OCI-LY1 (cell line): ENCODE measurements at regions not wholly inside any gene's neighbourhood (a gene's known extent, or its start where the extent isn't known, plus 50 kb on each side); places are given as distances from the start of the nearest gene placed in this dataset.

Experiments
- H2AFZ ChIP-seq: fragments of 200-600 bp; sonication (generic), shearing (Covaris generic); 2 replicates; pipeline ENCODE4 v1.6.0; 2014; ENCODE audit warnings: antibody characterized with exemption, mild to moderate bottlenecking, low read length
- H3F3A ChIP-seq: fragments of 200-600 bp; sonication (generic), shearing (Covaris generic); 2 replicates; pipeline ENCODE4 v1.6.0; 2014; ENCODE audit warnings: mild to moderate bottlenecking, antibody characterized with exemption, low read length, moderate library complexity; ENCODE audit not compliant: insufficient read depth
- H3K27ac ChIP-seq: fragments of 200-600 bp; sonication (generic); 2 replicates; pipeline ENCODE4 v1.5.1; 2014; ENCODE audit warnings: low read length, mixed run types, mild to moderate bottlenecking, low read depth; ENCODE audit not compliant: poor library complexity, severe bottlenecking
- H3K27me3 ChIP-seq: fragments of 200-600 bp; sonication (generic); 2 replicates; pipeline ENCODE4 v1.6.0; 2014; ENCODE audit warnings: antibody characterized with exemption, mild to moderate bottlenecking, low read length, moderate library complexity; ENCODE audit not compliant: insufficient read depth
- H3K36me3 ChIP-seq: fragments of 200-600 bp; sonication (generic); 2 replicates; pipeline ENCODE4 v1.6.1; 2014; ENCODE audit warnings: mild to moderate bottlenecking, antibody characterized with exemption, low read length, moderate library complexity, mixed read lengths; ENCODE audit not compliant: insufficient read depth
- H3K4me1 ChIP-seq: fragments of 200-600 bp; sonication (generic); 2 replicates; pipeline ENCODE4 v1.5.1; 2014; ENCODE audit warnings: mild to moderate bottlenecking, low read length, moderate library complexity; ENCODE audit not compliant: insufficient read depth, severe bottlenecking
- H3K4me2 ChIP-seq: fragments of 200-600 bp; sonication (generic), shearing (Covaris generic); 2 replicates; pipeline ENCODE4 v1.6.1; 2014; ENCODE audit warnings: low read length
- H3K4me3 ChIP-seq: fragments of 200-600 bp; sonication (generic); 2 replicates; pipeline ENCODE4 v1.5.1; 2014; ENCODE audit warnings: low read length, low read depth, mild to moderate bottlenecking, mixed read lengths; ENCODE audit not compliant: poor library complexity, severe bottlenecking
- H3K79me2 ChIP-seq: fragments of 200-600 bp; shearing (Covaris generic); 2 replicates; pipeline ENCODE4 v1.6.1; 2016; ENCODE audit warnings: mixed run types, low read length, mixed read lengths; ENCODE audit not compliant: insufficient read depth
- H3K9ac ChIP-seq: fragments of 200-600 bp; sonication (generic), shearing (Covaris generic); 2 replicates; pipeline ENCODE4 v1.6.1; 2014; ENCODE audit warnings: mild to moderate bottlenecking, low read length, mixed read lengths
- H3K9me2 ChIP-seq: fragments of 200-600 bp; sonication (generic), shearing (Covaris generic); 2 replicates; pipeline ENCODE4 v1.6.1; 2014; ENCODE audit warnings: low read depth, mild to moderate bottlenecking, low read length, mixed read lengths
- H3K9me3 ChIP-seq: fragments of 200-600 bp; shearing (Covaris generic); 2 replicates; pipeline ENCODE4 v1.6.1; 2014; ENCODE audit warnings: low read length, mixed read lengths
- H4K20me1 ChIP-seq: fragments of 200-600 bp; sonication (generic), shearing (Covaris generic); 2 replicates; pipeline ENCODE4 v1.6.0; 2016; ENCODE audit warnings: mild to moderate bottlenecking, low read length; ENCODE audit not compliant: insufficient read depth
- EZH2 ChIP-seq: fragments of 200-600 bp; sonication (generic), shearing (Covaris generic); IDR thresholded peaks from 2 replicates; pipeline ENCODE4 v1.8.0; 2017; ENCODE audit warnings: borderline replicate concordance, mixed run types, mild to moderate bottlenecking, antibody characterized with exemption, low read length, moderate library complexity, mixed read lengths
- TF ChIP-seq, protein P1 (sequence below): fragments of 200-600 bp; sonication (generic), shearing (Covaris generic); IDR thresholded peaks from 2 replicates; pipeline ENCODE4 v1.5.1; 2017; ENCODE audit warnings: mild to moderate bottlenecking, antibody characterized with exemption, low read length, moderate library complexity, mixed read lengths

DNA sequence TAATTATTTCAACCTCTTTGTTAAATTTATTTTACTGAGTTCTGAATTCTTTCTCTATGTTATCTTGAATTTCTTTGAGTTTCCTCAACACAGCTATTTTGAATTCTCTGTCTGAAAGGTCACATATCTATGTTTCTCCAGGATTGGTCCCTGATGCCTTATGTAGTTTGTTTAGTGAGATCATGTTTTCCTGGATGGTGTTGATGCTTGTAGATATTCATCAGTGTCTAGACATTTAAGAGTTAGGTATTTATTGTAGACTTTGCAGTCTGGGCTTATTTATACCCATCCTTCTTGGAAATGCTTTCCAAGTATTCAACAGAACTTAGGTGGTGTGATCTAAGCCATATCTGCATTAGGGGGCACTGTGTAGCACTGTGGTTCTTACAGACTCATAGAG, 70.2 kb upstream of the SLC27A6 start:
- Histone ChIP-seq H3K4me3 (no peak overlapping the region), H3K27me3 (no peaks in the 10 kb centered on the region), H3K9me2 (no peaks in the 10 kb centered on the region), H3K27ac (no peak overlapping the region), H3F3A (no peaks in the 10 kb centered on the region), H3K9me3 (no peaks in the 10 kb centered on the region), H3K4me2 (no peak overlapping the region), H4K20me1 (no peaks in the 10 kb centered on the region), H2AFZ (no peak overlapping the region), H3K4me1 (no peaks in the 10 kb centered on the region), H3K79me2 (no peaks in the 10 kb centered on the region), H3K9ac (no peak overlapping the region), H3K36me3 (no peaks in the 10 kb centered on the region)
- TF ChIP-seq, protein P1, sequence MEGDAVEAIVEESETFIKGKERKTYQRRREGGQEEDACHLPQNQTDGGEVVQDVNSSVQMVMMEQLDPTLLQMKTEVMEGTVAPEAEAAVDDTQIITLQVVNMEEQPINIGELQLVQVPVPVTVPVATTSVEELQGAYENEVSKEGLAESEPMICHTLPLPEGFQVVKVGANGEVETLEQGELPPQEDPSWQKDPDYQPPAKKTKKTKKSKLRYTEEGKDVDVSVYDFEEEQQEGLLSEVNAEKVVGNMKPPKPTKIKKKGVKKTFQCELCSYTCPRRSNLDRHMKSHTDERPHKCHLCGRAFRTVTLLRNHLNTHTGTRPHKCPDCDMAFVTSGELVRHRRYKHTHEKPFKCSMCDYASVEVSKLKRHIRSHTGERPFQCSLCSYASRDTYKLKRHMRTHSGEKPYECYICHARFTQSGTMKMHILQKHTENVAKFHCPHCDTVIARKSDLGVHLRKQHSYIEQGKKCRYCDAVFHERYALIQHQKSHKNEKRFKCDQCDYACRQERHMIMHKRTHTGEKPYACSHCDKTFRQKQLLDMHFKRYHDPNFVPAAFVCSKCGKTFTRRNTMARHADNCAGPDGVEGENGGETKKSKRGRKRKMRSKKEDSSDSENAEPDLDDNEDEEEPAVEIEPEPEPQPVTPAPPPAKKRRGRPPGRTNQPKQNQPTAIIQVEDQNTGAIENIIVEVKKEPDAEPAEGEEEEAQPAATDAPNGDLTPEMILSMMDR = no peak

DNA sequence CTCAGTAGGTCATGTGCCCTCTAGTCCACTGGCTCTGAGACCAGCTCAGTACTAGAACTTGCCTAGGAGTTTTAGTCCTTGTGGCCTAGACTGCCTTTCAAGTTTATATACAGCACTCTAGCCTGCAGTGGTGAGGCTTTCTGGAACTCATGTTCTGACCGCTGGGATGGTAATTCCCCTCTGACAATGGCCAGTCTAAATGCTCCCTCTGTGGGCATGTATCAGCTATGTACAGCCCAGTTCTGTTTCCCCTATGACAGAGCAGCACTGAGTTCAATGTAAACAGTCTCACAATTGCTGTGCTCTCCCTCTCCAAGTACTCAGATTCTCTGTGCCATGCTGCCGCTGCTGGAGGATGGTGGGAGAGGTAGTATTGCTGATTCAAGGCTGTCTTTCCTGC, 68.6 kb upstream of the SLC27A6 start:
- H3K4me2 ChIP-seq = no peak overlapping the region

DNA sequence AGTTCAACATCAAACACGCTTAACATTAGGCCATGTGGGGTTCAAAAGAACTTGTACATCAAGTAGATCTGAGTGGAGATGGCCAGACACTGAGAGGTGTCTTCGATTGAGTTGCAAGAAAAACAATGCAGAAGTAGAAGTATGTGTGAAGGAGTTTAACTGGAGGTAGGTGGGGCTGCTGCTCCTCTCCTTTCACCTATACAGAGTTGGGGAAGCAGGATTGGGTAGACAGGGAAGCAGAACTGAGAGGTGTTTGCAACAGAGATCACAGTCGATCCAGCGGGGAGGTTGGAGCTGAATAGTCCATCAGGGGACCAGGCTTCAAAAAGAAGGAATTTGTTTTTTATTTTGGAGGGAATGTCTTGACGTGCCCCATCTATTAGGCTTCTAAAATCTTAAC, 61.7 kb upstream of the SLC27A6 start:
- no peak overlapping the region for H2AFZ ChIP-seq
- H3K4me2 ChIP-seq = no peak overlapping the region
- H3K27me3 ChIP-seq = no peaks in the 10 kb centered on the region
- TF ChIP-seq EZH2 = no peak
- TF ChIP-seq, protein P1 = no peak
- H3K9me2 ChIP-seq = no peaks in the 10 kb centered on the region
- no peaks in the 10 kb centered on the region for H3K79me2 ChIP-seq
- no peaks in the 10 kb centered on the region for H3K9me3 ChIP-seq
- no peaks in the 10 kb centered on the region for H3K36me3 ChIP-seq
- H4K20me1 ChIP-seq = no peaks in the 10 kb centered on the region
- no peak overlapping the region for H3K27ac ChIP-seq
- H3K4me3 ChIP-seq = no peak overlapping the region
- no peaks in the 10 kb centered on the region for H3F3A ChIP-seq
- H3K4me1 ChIP-seq = no peaks in the 10 kb centered on the region
- no peak overlapping the region for H3K9ac ChIP-seq

More for the DNA sequence above, 68.6 kb upstream of the SLC27A6 start:
- no peaks in the 10 kb centered on the region for H3K79me2 ChIP-seq
- no peaks in the 10 kb centered on the region for H4K20me1 ChIP-seq
- no peak overlapping the region for H3K4me3 ChIP-seq
- no peaks in the 10 kb centered on the region for H3F3A ChIP-seq
- H3K27me3 ChIP-seq = no peaks in the 10 kb centered on the region
- no peaks in the 10 kb centered on the region for H3K9me3 ChIP-seq
- H3K4me1 ChIP-seq = no peaks in the 10 kb centered on the region
- no peaks in the 10 kb centered on the region for H3K9me2 ChIP-seq
- H3K27ac ChIP-seq = no peak overlapping the region
- no peak for TF ChIP-seq EZH2
- TF ChIP-seq, protein P1 = no peak
- H3K36me3 ChIP-seq = no peaks in the 10 kb centered on the region
- H2AFZ ChIP-seq = no peak overlapping the region
- no peak overlapping the region for H3K9ac ChIP-seq
